ENCODE measurements at regions not wholly inside any gene's neighbourhood (a gene's known extent, or its start where the extent isn't known, plus 50 kb on each side); places are given as distances from the start of the nearest gene placed in this dataset.

DNA sequence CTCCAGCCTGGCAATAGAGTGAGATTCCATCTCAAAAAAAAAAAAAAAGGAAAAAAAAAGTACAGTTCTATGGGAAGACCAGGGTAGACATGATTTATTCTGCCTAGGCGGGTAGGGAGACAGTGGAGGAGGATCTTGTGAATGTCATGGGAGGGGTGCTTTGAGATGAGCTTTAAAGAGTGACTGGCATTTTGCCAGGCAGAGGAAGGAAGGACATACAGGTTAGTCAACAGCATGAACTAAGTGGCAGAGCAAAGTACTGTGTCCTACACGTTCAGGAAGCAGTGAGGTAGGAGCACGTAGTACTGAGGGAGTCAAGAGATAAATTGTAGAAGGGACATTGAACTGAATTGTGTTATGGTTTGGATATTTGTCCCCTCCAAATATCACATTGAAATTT lies 451.5 kb downstream of the TOX3 start:
- no peaks in the 10 kb centered on the region for H3K36me3 ChIP-seq (ENCODE audit: control insufficient read depth, insufficient read depth, low read length)
- dilution Hi-C loops (cut with HindIII; ENCODE audit: low sequenced_read_pairs, unreplicated experiment) (no loop called here), intact Hi-C loops (cut with micrococcal nuclease) (no loop called here), in situ Hi-C loops (cut with MboI; ENCODE audit: low sequenced_read_pairs) (loop anchor here (25.0 kb wide), 1 partner anchor 92 kb away; no protein-coding TSS in a partner anchor)
- no peaks in the 10 kb centered on the region for H3K27me3 ChIP-seq (ENCODE audit: control insufficient read depth, insufficient read depth, low read length)
- WGBS, 2 experiments (ENCODE audit: extremely low coverage in 2 of 2, insufficient read length in 1 of 2): no CpG with 5 or more reads among the region's 3 CpGs
- ATAC-seq (ENCODE audit: low read depth) (no peak), DNase-seq (no peak)
- no TSS peak for BruUV-seq (replicated peaks)
- H3K9ac ChIP-seq (ENCODE audit: low read depth, low read length): no peak overlapping the region
- POLR2A ChIA-PET (ENCODE audit: unreplicated experiment): no interaction called here
- no peak overlapping the region for H2BK5ac ChIP-seq (ENCODE audit: low read depth, low read length, poor library complexity, severe bottlenecking)
- no peak overlapping the region for H3K23ac ChIP-seq (ENCODE audit: low read depth, low read length)
- H3K56ac ChIP-seq (ENCODE audit: extremely low read depth, insufficient read depth, low read length): no peak overlapping the region
- no peak overlapping the region for H3K18ac ChIP-seq (ENCODE audit: low read depth, low read length)
- H3K9me3 ChIP-seq (ENCODE audit: control insufficient read depth, insufficient read depth, low read length): no peaks in the 10 kb centered on the region
- H3K14ac ChIP-seq (replicated peaks; ENCODE audit: low read depth, low read length): no peak overlapping the region
- no peak overlapping the region for H3K4me3 ChIP-seq (ENCODE audit: insufficient read depth, low read depth, low read length)
- H2AK5ac ChIP-seq (ENCODE audit: low read depth, low read length): no peak overlapping the region
- H2BK15ac ChIP-seq (ENCODE audit: low read depth, low read length): no peak overlapping the region
- H3K9me1 ChIP-seq (ENCODE audit: insufficient read depth, low read length): no peaks in the 10 kb centered on the region
- no peaks in the 10 kb centered on the region for H3K79me1 ChIP-seq (ENCODE audit: low read depth in 1 of 2, low read length in 2 of 2)
- no peak overlapping the region for H3K4ac ChIP-seq (ENCODE audit: low read depth, low read length)
- H3K4me1 ChIP-seq (ENCODE audit: control insufficient read depth, insufficient read depth, low read length): no peaks in the 10 kb centered on the region
- H4K20me1 ChIP-seq (ENCODE audit: insufficient read depth, low read length): no peaks in the 10 kb centered on the region
- H4K5ac ChIP-seq (ENCODE audit: low read depth, low read length): no peak overlapping the region
- CTCF ChIA-PET: no interaction called here
- no peak overlapping the region for H4K8ac ChIP-seq (ENCODE audit: low read depth in 2 of 2, low read length in 2 of 2)
- TF ChIP-seq, protein P1, sequence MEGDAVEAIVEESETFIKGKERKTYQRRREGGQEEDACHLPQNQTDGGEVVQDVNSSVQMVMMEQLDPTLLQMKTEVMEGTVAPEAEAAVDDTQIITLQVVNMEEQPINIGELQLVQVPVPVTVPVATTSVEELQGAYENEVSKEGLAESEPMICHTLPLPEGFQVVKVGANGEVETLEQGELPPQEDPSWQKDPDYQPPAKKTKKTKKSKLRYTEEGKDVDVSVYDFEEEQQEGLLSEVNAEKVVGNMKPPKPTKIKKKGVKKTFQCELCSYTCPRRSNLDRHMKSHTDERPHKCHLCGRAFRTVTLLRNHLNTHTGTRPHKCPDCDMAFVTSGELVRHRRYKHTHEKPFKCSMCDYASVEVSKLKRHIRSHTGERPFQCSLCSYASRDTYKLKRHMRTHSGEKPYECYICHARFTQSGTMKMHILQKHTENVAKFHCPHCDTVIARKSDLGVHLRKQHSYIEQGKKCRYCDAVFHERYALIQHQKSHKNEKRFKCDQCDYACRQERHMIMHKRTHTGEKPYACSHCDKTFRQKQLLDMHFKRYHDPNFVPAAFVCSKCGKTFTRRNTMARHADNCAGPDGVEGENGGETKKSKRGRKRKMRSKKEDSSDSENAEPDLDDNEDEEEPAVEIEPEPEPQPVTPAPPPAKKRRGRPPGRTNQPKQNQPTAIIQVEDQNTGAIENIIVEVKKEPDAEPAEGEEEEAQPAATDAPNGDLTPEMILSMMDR (conservative IDR thresholded peaks at IDR 0.05; ENCODE audit: low read depth, low read length): no peak
- TF ChIP-seq, protein P2, sequence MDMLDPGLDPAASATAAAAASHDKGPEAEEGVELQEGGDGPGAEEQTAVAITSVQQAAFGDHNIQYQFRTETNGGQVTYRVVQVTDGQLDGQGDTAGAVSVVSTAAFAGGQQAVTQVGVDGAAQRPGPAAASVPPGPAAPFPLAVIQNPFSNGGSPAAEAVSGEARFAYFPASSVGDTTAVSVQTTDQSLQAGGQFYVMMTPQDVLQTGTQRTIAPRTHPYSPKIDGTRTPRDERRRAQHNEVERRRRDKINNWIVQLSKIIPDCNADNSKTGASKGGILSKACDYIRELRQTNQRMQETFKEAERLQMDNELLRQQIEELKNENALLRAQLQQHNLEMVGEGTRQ (IDR thresholded peaks at IDR 0.05; ENCODE audit: low read depth, low read length): no peak
- TF ChIP-seq CEBPB (IDR thresholded peaks at IDR 0.05; ENCODE audit: low read depth, low read length) (no peak), MAZ (IDR thresholded peaks at IDR 0.05; ENCODE audit: borderline replicate concordance, low read depth, low read length) (no peak), SMC3 (IDR thresholded peaks at IDR 0.05; ENCODE audit: low read depth, low read length) (no peak), MXI1 (IDR thresholded peaks at IDR 0.05; ENCODE audit: borderline replicate concordance, low read depth, low read length) (no peak), RAD21 (IDR thresholded peaks at IDR 0.05; ENCODE audit: low read length) (no peak), RFX5 (IDR thresholded peaks at IDR 0.05; ENCODE audit: low read depth, low read length) (no peak), RCOR1 (IDR thresholded peaks at IDR 0.05; ENCODE audit: insufficient replicate concordance, low read length) (no peak), FOS (IDR thresholded peaks at IDR 0.05; ENCODE audit: low read depth, low read length) (no peak), BHLHE40 (IDR thresholded peaks at IDR 0.05; ENCODE audit: low read depth, low read length) (no peak), POLR2A (IDR thresholded peaks at IDR 0.05; ENCODE audit: low read depth, low read length) (no peak), CHD1 (IDR thresholded peaks at IDR 0.05; ENCODE audit: low read depth, low read length) (no peak), NFE2L2 (IDR thresholded peaks at IDR 0.05; ENCODE audit: low read depth, low read length) (no peak)
- no peak overlapping the region for H2AFZ ChIP-seq (replicated peaks; ENCODE audit: low read length, poor library complexity)
- H3K4me2 ChIP-seq (ENCODE audit: low read depth, low read length): no peak overlapping the region
- H2BK120ac ChIP-seq (ENCODE audit: low read depth, low read length): no peak overlapping the region
- H2BK20ac ChIP-seq (ENCODE audit: low read depth, low read length): no peak overlapping the region
- no peak overlapping the region for H4K91ac ChIP-seq (ENCODE audit: insufficient read depth, low read depth, low read length)
- H2AK9ac ChIP-seq (replicated peaks; ENCODE audit: low read depth, low read length, poor library complexity): no peak overlapping the region
- H3K27ac ChIP-seq (ENCODE audit: insufficient read depth, low read length): no peak overlapping the region

All from IMR-90 (cell line).